ENCODE measurements at regions not wholly inside any gene's neighbourhood (a gene's known extent, or its start where the extent isn't known, plus 50 kb on each side); places are given as distances from the start of the nearest gene placed in this dataset.

DNA sequence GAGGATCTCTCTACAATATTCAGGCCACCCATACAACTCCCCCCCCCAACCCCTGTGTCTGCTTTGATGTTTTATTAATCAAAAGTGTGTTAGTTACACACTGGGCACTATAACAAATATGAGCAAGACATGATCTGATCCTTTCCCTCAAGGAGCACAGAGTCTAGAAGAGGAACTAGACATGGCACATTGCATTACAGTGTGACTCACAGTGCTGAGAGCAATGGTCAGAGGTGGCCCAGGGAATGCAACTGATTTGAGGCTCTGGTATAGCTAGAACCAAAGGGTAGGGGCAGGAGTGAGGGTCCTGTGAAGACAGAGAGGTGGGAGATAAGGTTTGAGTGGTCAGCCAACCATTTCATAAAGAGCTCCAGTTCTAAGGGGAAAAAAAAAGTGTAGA is 539.2 kb downstream of the ACTL7B start:
- Histone ChIP-seq H3K4me3 (ENCODE audit: low read length in 3 of 3) (no peak overlapping the region), H3K36me3 (ENCODE audit: control insufficient read depth in 3 of 3, insufficient read depth in 3 of 3, low read length in 3 of 3) (no peaks in the 10 kb centered on the region), H3K27ac (ENCODE audit: low read depth, low read length) (no peak overlapping the region), H3K27me3 (ENCODE audit: control insufficient read depth in 3 of 3, insufficient read depth in 3 of 3, low read length in 3 of 3) (no peaks in the 10 kb centered on the region), H3K9me3 (ENCODE audit: control insufficient read depth in 3 of 3, low read length in 3 of 3) (no peaks in the 10 kb centered on the region), H3K4me1 (ENCODE audit: control insufficient read depth in 3 of 3, insufficient read depth in 3 of 3, low read length in 3 of 3) (no peaks in the 10 kb centered on the region), H3K9ac (ENCODE audit: low read depth in 1 of 3, low read length in 3 of 3) (no peak overlapping the region)

DNA sequence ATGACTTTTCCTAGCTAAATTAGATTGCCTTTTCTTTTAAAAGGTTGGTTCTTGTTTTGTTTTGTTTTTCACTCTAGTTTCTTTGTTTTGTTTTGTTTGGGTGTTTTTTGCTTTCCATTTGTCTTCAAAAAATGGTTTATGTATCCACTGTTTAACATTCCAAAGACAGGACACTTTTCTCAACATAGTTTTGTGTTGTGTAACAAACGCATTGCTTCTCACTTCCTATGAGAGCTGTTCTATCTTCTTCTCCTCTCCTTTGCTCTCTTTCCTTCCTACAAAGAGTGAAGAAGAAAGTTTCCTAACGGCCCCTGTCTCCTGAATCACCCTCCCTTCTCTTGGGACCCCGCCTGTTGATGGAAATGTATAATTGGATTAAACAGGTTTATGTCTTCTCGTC is 539.7 kb downstream of the ACTL7B start:
- H3K4me1 ChIP-seq (ENCODE audit: control insufficient read depth in 3 of 3, insufficient read depth in 3 of 3, low read length in 3 of 3) = no peaks in the 10 kb centered on the region
- H3K27ac ChIP-seq (ENCODE audit: low read depth, low read length) = no peak overlapping the region
- H3K27me3 ChIP-seq (ENCODE audit: control insufficient read depth in 3 of 3, insufficient read depth in 3 of 3, low read length in 3 of 3) = no peaks in the 10 kb centered on the region
- no peak overlapping the region for H3K4me3 ChIP-seq (ENCODE audit: low read length in 3 of 3)
- no peaks in the 10 kb centered on the region for H3K36me3 ChIP-seq (ENCODE audit: control insufficient read depth in 3 of 3, insufficient read depth in 3 of 3, low read length in 3 of 3)
- H3K9me3 ChIP-seq (ENCODE audit: control insufficient read depth in 3 of 3, low read length in 3 of 3) = no peaks in the 10 kb centered on the region
- no peak overlapping the region for H3K9ac ChIP-seq (ENCODE audit: low read depth in 1 of 3, low read length in 3 of 3)

DNA sequence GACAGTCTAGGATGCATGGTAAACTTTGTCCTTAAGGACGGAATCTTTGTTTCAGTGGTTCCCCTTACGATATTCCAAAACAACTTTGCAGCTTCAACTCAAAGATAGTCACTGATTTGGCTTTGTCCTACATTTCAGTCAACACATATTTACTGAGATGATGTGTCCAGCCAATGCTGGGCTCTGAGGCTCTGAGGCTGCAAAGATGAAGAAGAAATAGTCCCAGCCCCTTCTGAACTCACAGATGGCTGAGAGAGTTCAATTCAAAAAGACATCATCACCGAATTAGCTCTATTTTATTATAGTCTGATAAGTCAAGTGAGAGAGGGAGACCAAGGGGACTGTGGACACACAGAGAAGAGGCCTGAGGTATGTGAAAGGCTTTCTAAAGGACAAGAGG is 544.0 kb downstream of the ACTL7B start:
- H3K36me3 ChIP-seq (ENCODE audit: control insufficient read depth in 3 of 3, insufficient read depth in 3 of 3, low read length in 3 of 3) = no peaks in the 10 kb centered on the region
- H3K27me3 ChIP-seq (ENCODE audit: control insufficient read depth in 3 of 3, insufficient read depth in 3 of 3, low read length in 3 of 3) = no peaks in the 10 kb centered on the region
- no peaks in the 10 kb centered on the region for H3K4me1 ChIP-seq (ENCODE audit: control insufficient read depth in 3 of 3, insufficient read depth in 3 of 3, low read length in 3 of 3)
- H3K9me3 ChIP-seq (ENCODE audit: control insufficient read depth in 3 of 3, low read length in 3 of 3) = peaks cover 0 to 2% (median 0%) of the 10 kb centered on the region in 3 donors
- H3K4me3 ChIP-seq (ENCODE audit: low read length in 3 of 3) = no peak overlapping the region
- no peak overlapping the region for H3K9ac ChIP-seq (ENCODE audit: low read depth in 1 of 3, low read length in 3 of 3)
- no peak overlapping the region for H3K27ac ChIP-seq (ENCODE audit: low read depth, low read length)

DNA sequence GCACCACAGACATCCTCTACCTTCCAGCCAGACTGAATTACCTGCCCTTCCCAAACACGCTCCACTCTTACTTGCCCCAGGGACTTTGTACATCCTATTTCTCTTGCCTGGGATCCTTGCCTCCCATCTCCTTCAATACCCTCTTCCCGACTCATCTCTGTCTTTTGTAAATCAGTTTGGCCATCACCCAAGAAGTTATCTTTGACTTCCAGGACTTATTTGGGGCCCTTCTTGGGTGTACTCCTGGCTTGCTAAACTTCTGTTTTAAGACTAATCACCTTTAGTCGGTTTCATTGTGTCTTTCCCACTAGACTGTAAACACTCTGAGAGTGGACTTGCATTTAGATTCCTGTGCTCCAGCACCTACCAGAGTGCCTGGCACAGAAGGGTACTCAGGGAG is 545.6 kb downstream of the ACTL7B start:
- Histone ChIP-seq H3K27me3 (ENCODE audit: control insufficient read depth in 3 of 3, insufficient read depth in 3 of 3, low read length in 3 of 3) (no peaks in the 10 kb centered on the region), H3K27ac (ENCODE audit: low read depth, low read length) (no peak overlapping the region), H3K4me1 (ENCODE audit: control insufficient read depth in 3 of 3, insufficient read depth in 3 of 3, low read length in 3 of 3) (no peaks in the 10 kb centered on the region), H3K9ac (ENCODE audit: low read depth in 1 of 3, low read length in 3 of 3) (no peak overlapping the region), H3K9me3 (ENCODE audit: control insufficient read depth in 3 of 3, low read length in 3 of 3) (peaks cover 0 to 2% (median 0%) of the 10 kb centered on the region in 3 donors), H3K4me3 (ENCODE audit: low read length in 3 of 3) (no peak overlapping the region), H3K36me3 (ENCODE audit: control insufficient read depth in 3 of 3, insufficient read depth in 3 of 3, low read length in 3 of 3) (no peaks in the 10 kb centered on the region)

GRCh38 chr9:108300306-108301287 is 555.2 kb downstream of the ACTL7B start:
- Histone ChIP-seq H3K27me3 (ENCODE audit: control insufficient read depth in 3 of 3, insufficient read depth in 3 of 3, low read length in 3 of 3) (no peaks in the 10 kb centered on the region), H3K9me3 (ENCODE audit: control insufficient read depth in 3 of 3, low read length in 3 of 3) (no peaks in the 10 kb centered on the region), H3K9ac (ENCODE audit: low read depth in 1 of 3, low read length in 3 of 3) (no peak overlapping the region), H3K4me1 (ENCODE audit: control insufficient read depth in 3 of 3, insufficient read depth in 3 of 3, low read length in 3 of 3) (peaks cover 0 to 4% (median 0%) of the 10 kb centered on the region in 3 donors), H3K27ac (ENCODE audit: low read depth, low read length) (no peak overlapping the region), H3K36me3 (ENCODE audit: control insufficient read depth in 3 of 3, insufficient read depth in 3 of 3, low read length in 3 of 3) (no peaks in the 10 kb centered on the region), H3K4me3 (ENCODE audit: low read length in 3 of 3) (no peak overlapping the region)

GRCh38 chr9:108297073-108297472 is 558.7 kb downstream of the ACTL7B start:
- no peak overlapping the region for H3K4me3 ChIP-seq (ENCODE audit: low read length in 3 of 3)
- H3K36me3 ChIP-seq (ENCODE audit: control insufficient read depth in 3 of 3, insufficient read depth in 3 of 3, low read length in 3 of 3) = no peaks in the 10 kb centered on the region
- H3K9ac ChIP-seq (ENCODE audit: low read depth in 1 of 3, low read length in 3 of 3) = no peak overlapping the region
- H3K27me3 ChIP-seq (ENCODE audit: control insufficient read depth in 3 of 3, insufficient read depth in 3 of 3, low read length in 3 of 3) = no peaks in the 10 kb centered on the region
- no peaks in the 10 kb centered on the region for H3K4me1 ChIP-seq (ENCODE audit: control insufficient read depth in 3 of 3, insufficient read depth in 3 of 3, low read length in 3 of 3)
- H3K9me3 ChIP-seq (ENCODE audit: control insufficient read depth in 3 of 3, low read length in 3 of 3) = no peaks in the 10 kb centered on the region
- H3K27ac ChIP-seq (ENCODE audit: low read depth, low read length) = no peak overlapping the region

DNA sequence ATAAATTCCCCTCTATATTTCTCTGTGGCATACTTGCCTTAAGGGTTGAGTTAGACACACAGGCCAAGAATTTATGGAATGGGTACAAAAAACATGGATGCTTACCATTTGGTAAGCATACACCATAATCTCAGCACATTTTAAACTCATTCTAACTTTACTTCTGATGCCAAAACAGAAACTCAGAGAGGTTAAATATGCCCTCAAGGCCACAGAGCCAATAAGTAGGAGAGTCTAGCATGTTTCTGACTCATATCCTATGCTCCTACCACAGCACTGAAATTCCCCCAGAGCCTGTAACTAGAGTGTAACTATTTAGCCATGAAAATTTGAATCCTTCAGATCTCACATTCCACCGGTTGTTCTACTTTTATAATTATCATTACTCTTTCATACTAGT is 559.7 kb downstream of the ACTL7B start:
- no peaks in the 10 kb centered on the region for H3K4me1 ChIP-seq (ENCODE audit: control insufficient read depth in 3 of 3, insufficient read depth in 3 of 3, low read length in 3 of 3)
- H3K9ac ChIP-seq (ENCODE audit: low read depth in 1 of 3, low read length in 3 of 3) = no peak overlapping the region
- H3K4me3 ChIP-seq (ENCODE audit: low read length in 3 of 3) = no peak overlapping the region
- H3K36me3 ChIP-seq (ENCODE audit: control insufficient read depth in 3 of 3, insufficient read depth in 3 of 3, low read length in 3 of 3) = no peaks in the 10 kb centered on the region
- H3K27me3 ChIP-seq (ENCODE audit: control insufficient read depth in 3 of 3, insufficient read depth in 3 of 3, low read length in 3 of 3) = no peaks in the 10 kb centered on the region
- H3K27ac ChIP-seq (ENCODE audit: low read depth, low read length) = no peak overlapping the region
- H3K9me3 ChIP-seq (ENCODE audit: control insufficient read depth in 3 of 3, low read length in 3 of 3) = no peaks in the 10 kb centered on the region

- H3K4me1 ChIP-seq (ENCODE audit: control insufficient read depth in 3 of 3, insufficient read depth in 3 of 3, low read length in 3 of 3) = no peaks in the 10 kb centered on the region
- H3K27me3 ChIP-seq (ENCODE audit: control insufficient read depth in 3 of 3, insufficient read depth in 3 of 3, low read length in 3 of 3) = no peaks in the 10 kb centered on the region
- H3K9ac ChIP-seq (ENCODE audit: low read depth in 1 of 3, low read length in 3 of 3) = no peak overlapping the region
- no peak overlapping the region for H3K4me3 ChIP-seq (ENCODE audit: low read length in 3 of 3)
- no peaks in the 10 kb centered on the region for H3K36me3 ChIP-seq (ENCODE audit: control insufficient read depth in 3 of 3, insufficient read depth in 3 of 3, low read length in 3 of 3)
- no peaks in the 10 kb centered on the region for H3K9me3 ChIP-seq (ENCODE audit: control insufficient read depth in 3 of 3, low read length in 3 of 3)
- H3K27ac ChIP-seq (ENCODE audit: low read depth, low read length) = no peak overlapping the region
These were observed 564.2 kb downstream of the ACTL7B start for GRCh38 chr9:108291586-108291932.

- Histone ChIP-seq H3K9ac (ENCODE audit: low read depth in 1 of 3, low read length in 3 of 3) (no peak overlapping the region), H3K27ac (ENCODE audit: low read depth, low read length) (no peak overlapping the region), H3K4me3 (ENCODE audit: low read length in 3 of 3) (no peak overlapping the region), H3K4me1 (ENCODE audit: control insufficient read depth in 3 of 3, insufficient read depth in 3 of 3, low read length in 3 of 3) (no peaks in the 10 kb centered on the region), H3K27me3 (ENCODE audit: control insufficient read depth in 3 of 3, insufficient read depth in 3 of 3, low read length in 3 of 3) (no peaks in the 10 kb centered on the region), H3K9me3 (ENCODE audit: control insufficient read depth in 3 of 3, low read length in 3 of 3) (no peaks in the 10 kb centered on the region), H3K36me3 (ENCODE audit: control insufficient read depth in 3 of 3, insufficient read depth in 3 of 3, low read length in 3 of 3) (no peaks in the 10 kb centered on the region)
These were observed 564.8 kb downstream of the ACTL7B start for GRCh38 chr9:108290839-108291585.

GRCh38 chr9:108286638-108287206 is 569.1 kb downstream of the ACTL7B start:
- Histone ChIP-seq H3K36me3 (ENCODE audit: control insufficient read depth in 3 of 3, insufficient read depth in 3 of 3, low read length in 3 of 3) (no peaks in the 10 kb centered on the region), H3K9ac (ENCODE audit: low read depth in 1 of 3, low read length in 3 of 3) (no peak overlapping the region), H3K4me3 (ENCODE audit: low read length in 3 of 3) (no peak overlapping the region), H3K27me3 (ENCODE audit: control insufficient read depth in 3 of 3, insufficient read depth in 3 of 3, low read length in 3 of 3) (no peaks in the 10 kb centered on the region), H3K4me1 (ENCODE audit: control insufficient read depth in 3 of 3, insufficient read depth in 3 of 3, low read length in 3 of 3) (no peaks in the 10 kb centered on the region), H3K27ac (ENCODE audit: low read depth, low read length) (no peak overlapping the region), H3K9me3 (ENCODE audit: control insufficient read depth in 3 of 3, low read length in 3 of 3) (no peaks in the 10 kb centered on the region)
